KMS-11 (cell line): ENCODE measurements at regions not wholly inside any gene's neighbourhood (a gene's known extent, or its start where the extent isn't known, plus 50 kb on each side); places are given as distances from the start of the nearest gene placed in this dataset.

Experiments
- H2AFZ ChIP-seq: fragments of 200-600 bp; sonication (generic); 2 replicates; pipeline ENCODE4 v1.6.1; 2016; ENCODE audit warnings: antibody characterized with exemption, mixed run types, low read depth
- H3K27ac ChIP-seq: fragments of 200-600 bp; sonication (generic); 2 replicates; pipeline ENCODE4 v1.6.1; 2016; ENCODE audit warnings: mild to moderate bottlenecking, mixed run types
- H3K27me3 ChIP-seq: fragments of 200-600 bp; sonication (generic); 2 replicates; pipeline ENCODE4 v1.6.1; 2017; ENCODE audit warnings: mild to moderate bottlenecking, low read depth, mixed run types, moderate library complexity; ENCODE audit not compliant: insufficient read depth
- H3K36me3 ChIP-seq: fragments of 200-600 bp; sonication (generic); 2 replicates; pipeline ENCODE4 v1.6.1; 2017; ENCODE audit warnings: mild to moderate bottlenecking, mixed run types; ENCODE audit not compliant: insufficient read depth
- H3K4me1 ChIP-seq: fragments of 200-600 bp; sonication (generic); 2 replicates; pipeline ENCODE4 v1.6.1; 2016; ENCODE audit warnings: mild to moderate bottlenecking, low read depth, mixed run types; ENCODE audit not compliant: poor library complexity, severe bottlenecking
- H3K4me2 ChIP-seq: fragments of 200-600 bp; sonication (generic); 2 replicates; pipeline ENCODE4 v1.7.0; 2016; ENCODE audit warnings: mild to moderate bottlenecking, mixed run types
- H3K4me3 ChIP-seq: fragments of 200-600 bp; sonication (generic); IDR thresholded peaks from 2 replicates; pipeline ENCODE4 v1.6.1; 2017; ENCODE audit warnings: low read depth, low read length, mixed read lengths; ENCODE audit not compliant: insufficient read depth
- H3K79me2 ChIP-seq: fragments of 200-600 bp; sonication (generic); 2 replicates; pipeline ENCODE4 v1.6.1; 2016; ENCODE audit warnings: low read depth, mixed run types; ENCODE audit not compliant: insufficient read depth
- H3K9ac ChIP-seq: fragments of 200-600 bp; sonication (generic); 2 replicates; pipeline ENCODE4 v1.6.1; 2016; ENCODE audit warnings: mild to moderate bottlenecking, mixed run types
- H4K20me1 ChIP-seq: fragments of 200-600 bp; sonication (generic); 2 replicates; pipeline ENCODE4 v1.6.1; 2016; ENCODE audit warnings: mild to moderate bottlenecking, mixed run types; ENCODE audit not compliant: insufficient read depth
- CTCF ChIP-seq: fragments of 200-600 bp; sonication (generic); conservative IDR thresholded peaks from 2 replicates; pipeline ENCODE4 v1.6.1; 2017; ENCODE audit warnings: low read depth, mild to moderate bottlenecking, antibody characterized with exemption, low read length, moderate library complexity, mixed read lengths

- Histone ChIP-seq H3K36me3 (no peaks in the 10 kb centered on the region), H3K4me1 (no peaks in the 10 kb centered on the region), H3K27ac (no peak overlapping the region), H3K4me3 (no peak overlapping the region), H2AFZ (no peak overlapping the region), H3K9ac (no peak overlapping the region), H4K20me1 (no peaks in the 10 kb centered on the region), H3K27me3 (no peaks in the 10 kb centered on the region), H3K4me2 (no peak overlapping the region), H3K79me2 (no peaks in the 10 kb centered on the region)
- TF ChIP-seq CTCF, result no peak
Observed at GRCh38 chr2:34838408-34838807, 1239.3 kb upstream of the FAM98A start.

- H4K20me1 ChIP-seq, result no peaks in the 10 kb centered on the region
- H3K9ac ChIP-seq, result no peak overlapping the region
- no peaks in the 10 kb centered on the region for H3K4me1 ChIP-seq
- no peak overlapping the region for H3K4me3 ChIP-seq
- no peak for TF ChIP-seq CTCF
- H3K36me3 ChIP-seq, result no peaks in the 10 kb centered on the region
- H2AFZ ChIP-seq, result no peak overlapping the region
- H3K27ac ChIP-seq, result no peak overlapping the region
- no peak overlapping the region for H3K4me2 ChIP-seq
- H3K79me2 ChIP-seq, result no peaks in the 10 kb centered on the region
- no peaks in the 10 kb centered on the region for H3K27me3 ChIP-seq
Observed at GRCh38 chr2:34836361-34836760, 1237.3 kb upstream of the FAM98A start.

- H3K79me2 ChIP-seq, result no peaks in the 10 kb centered on the region
- no peak for TF ChIP-seq CTCF
- no peaks in the 10 kb centered on the region for H4K20me1 ChIP-seq
- H3K36me3 ChIP-seq, result no peaks in the 10 kb centered on the region
- no peak overlapping the region for H3K4me3 ChIP-seq
- no peak overlapping the region for H2AFZ ChIP-seq
- no peaks in the 10 kb centered on the region for H3K27me3 ChIP-seq
- H3K9ac ChIP-seq, result no peak overlapping the region
- no peaks in the 10 kb centered on the region for H3K4me1 ChIP-seq
- no peak overlapping the region for H3K27ac ChIP-seq
- no peak overlapping the region for H3K4me2 ChIP-seq
Observed at GRCh38 chr2:34831096-34831495, 1232.0 kb upstream of the FAM98A start.

DNA sequence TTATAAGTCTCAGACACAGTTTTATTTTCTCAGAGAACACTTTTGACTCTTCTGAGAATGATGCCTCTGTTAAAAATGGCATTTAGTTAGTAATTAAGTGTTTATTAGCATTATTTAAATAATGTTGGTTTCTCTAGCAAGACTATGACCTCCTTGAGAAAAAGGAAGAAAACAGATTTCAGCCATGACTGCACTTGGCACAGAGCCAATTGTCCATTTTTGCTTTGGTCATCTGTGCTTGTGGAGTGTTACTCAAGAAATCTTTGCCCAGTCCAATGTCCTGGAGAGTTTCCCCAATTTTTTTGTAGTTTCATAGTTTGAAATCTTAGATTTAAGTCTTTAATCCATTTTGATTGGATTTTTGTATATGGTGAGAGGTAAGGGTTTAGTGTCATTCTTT, 1229.4 kb upstream of the FAM98A start:
- Histone ChIP-seq H3K4me3 (no peak overlapping the region), H3K4me1 (no peaks in the 10 kb centered on the region), H3K79me2 (no peaks in the 10 kb centered on the region), H2AFZ (no peak overlapping the region), H3K9ac (no peak overlapping the region), H3K27me3 (no peaks in the 10 kb centered on the region), H3K36me3 (no peaks in the 10 kb centered on the region), H3K27ac (no peak overlapping the region), H3K4me2 (no peak overlapping the region), H4K20me1 (no peaks in the 10 kb centered on the region)
- TF ChIP-seq CTCF, result no peak

DNA sequence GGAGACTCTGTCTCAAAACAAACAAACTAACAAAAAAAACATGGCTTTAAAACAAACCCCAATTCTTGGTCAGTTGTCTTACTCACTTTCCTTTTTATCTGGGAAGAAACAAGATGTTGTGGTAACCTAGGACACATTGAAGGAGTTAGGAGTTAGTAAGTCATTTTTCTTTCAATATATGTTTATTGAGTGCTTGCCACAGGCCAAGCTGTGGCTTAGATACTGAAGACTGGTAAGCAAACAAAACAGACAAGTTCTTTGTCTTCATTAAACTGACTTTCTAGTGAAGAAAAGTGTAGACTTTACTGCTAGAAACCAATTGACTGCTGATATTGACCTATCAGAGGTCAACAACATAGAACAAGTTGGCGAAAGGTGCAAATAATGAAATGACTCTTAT, 1228.3 kb upstream of the FAM98A start:
- TF ChIP-seq CTCF, result no peak

More for the DNA sequence above, 1228.3 kb upstream of the FAM98A start:
- no peak overlapping the region for H3K27ac ChIP-seq
- no peak overlapping the region for H3K4me2 ChIP-seq
- no peaks in the 10 kb centered on the region for H3K36me3 ChIP-seq
- no peaks in the 10 kb centered on the region for H3K4me1 ChIP-seq
- H3K4me3 ChIP-seq, result no peak overlapping the region
- no peaks in the 10 kb centered on the region for H3K27me3 ChIP-seq
- no peaks in the 10 kb centered on the region for H4K20me1 ChIP-seq
- H2AFZ ChIP-seq, result no peak overlapping the region
- H3K79me2 ChIP-seq, result no peaks in the 10 kb centered on the region
- no peak overlapping the region for H3K9ac ChIP-seq
